H1 (cell line): ENCODE measurements at regions not wholly inside any gene's neighbourhood (a gene's known extent, or its start where the extent isn't known, plus 50 kb on each side); places are given as distances from the start of the nearest gene placed in this dataset.

Experiments
- CTCF ChIA-PET: fragments of 300-600 bp; sonication (Branson Sonifier 250); formaldehyde crosslinking; loops from one replicate; lab custom pipeline; 2021; ENCODE audit not compliant: partially characterized antibody; lab: Charles Lee
- POLR2A ChIA-PET: fragments of 300-600 bp; sonication (Branson Sonifier 250); formaldehyde crosslinking; loops from one replicate; lab custom pipeline; 2021; ENCODE audit warnings: inconsistent platforms; ENCODE audit not compliant: partially characterized antibody; lab: Charles Lee
- DNase-seq, 2 experiments: peaks; one replicate each; pipeline versions ENCODE4 v3.0.0 to v3.0.0-alpha.2; 2010 to 2022; ENCODE audit warnings: low spot score in 2 of 2, low read depth in 1 of 2, mixed read lengths in 1 of 2
- FAIRE-seq: peaks from 2 replicates; lab custom pipeline; 2011; peaks lifted over from hg19 to GRCh38; lab: Jason Lieb, UNC
- H2AFZ ChIP-seq: 2 replicates; pipeline ENCODE4 v1.8.1; 2012; ENCODE audit warnings: low read length, inconsistent platforms
- H2AK5ac ChIP-seq: 2 replicates; pipeline ENCODE4 v1.6.1; 2013; ENCODE audit warnings: low read depth, low read length
- H2BK120ac ChIP-seq: replicated peaks from 2 replicates; pipeline ENCODE3; 2013; ENCODE audit warnings: low read depth, low read length, inconsistent platforms
- H2BK12ac ChIP-seq: 2 replicates; pipeline ENCODE4 v1.6.1; 2013; ENCODE audit warnings: low read depth, low read length
- H2BK15ac ChIP-seq: 2 replicates; pipeline ENCODE4 v1.6.1; 2013; ENCODE audit warnings: low read length
- H2BK20ac ChIP-seq: 2 replicates; pipeline ENCODE4 v1.6.1; 2013; ENCODE audit warnings: low read length
- H2BK5ac ChIP-seq: 2 replicates; pipeline ENCODE4 v1.6.1; 2013; ENCODE audit warnings: low read depth, low read length
- H3K14ac ChIP-seq: 2 replicates; pipeline ENCODE4 v1.6.1; 2013; ENCODE audit warnings: inconsistent platforms; ENCODE audit not compliant: insufficient read length
- H3K18ac ChIP-seq: 2 replicates; pipeline ENCODE4 v1.6.1; 2013; ENCODE audit warnings: low read length; ENCODE audit errors: extremely low read depth
- H3K23ac ChIP-seq: 2 replicates; pipeline ENCODE4 v1.6.1; 2013; ENCODE audit warnings: inconsistent platforms; ENCODE audit not compliant: insufficient read length
- H3K23me2 ChIP-seq: 2 replicates; pipeline ENCODE4 v1.6.1; 2013; ENCODE audit warnings: low read depth, low read length
- H3K27ac ChIP-seq: 2 replicates; pipeline ENCODE4 v1.6.1; 2011; ENCODE audit warnings: low read depth, low read length, inconsistent platforms
- H3K27me3 ChIP-seq, 4 experiments: replicated peaks in 1 of 4; 1 replicate in 1 of 4; 2 replicates in 3 of 4; pipeline versions ENCODE4 v1.6.1 to v1.8.1; 2011 to 2013; ENCODE audit warnings: low read length in 3 of 4, mild to moderate bottlenecking in 3 of 4, inconsistent platforms in 2 of 4, mixed read lengths in 2 of 4, moderate library complexity in 1 of 4; ENCODE audit not compliant: control insufficient read depth in 3 of 4, insufficient read depth in 3 of 4; ENCODE audit errors: extremely low read depth in 1 of 4
- H3K36me3 ChIP-seq, 4 experiments: 2 replicates each; pipeline versions ENCODE4 v1.6.1 to v1.8.1; 2011 to 2013; ENCODE audit warnings: mild to moderate bottlenecking in 4 of 4, low read length in 3 of 4, moderate library complexity in 2 of 4, control low read depth in 1 of 4, inconsistent platforms in 1 of 4; ENCODE audit not compliant: insufficient read depth in 4 of 4, control insufficient read depth in 2 of 4
- H3K4ac ChIP-seq: replicated peaks from 2 replicates; pipeline ENCODE3; 2013; ENCODE audit warnings: low read length, low read depth, mixed read lengths, inconsistent platforms; ENCODE audit not compliant: insufficient read length
- H3K4me1 ChIP-seq, 4 experiments: replicated peaks in 1 of 4; 1 replicate in 1 of 4; 2 replicates in 3 of 4; pipeline versions ENCODE4 v1.6.1 to v1.8.1; 2011 to 2013; ENCODE audit warnings: low read length in 3 of 4, inconsistent platforms in 2 of 4, mixed read lengths in 1 of 4; ENCODE audit not compliant: insufficient read depth in 4 of 4, control insufficient read depth in 3 of 4
- H3K4me2 ChIP-seq, 2 experiments: 2 replicates each; pipeline versions ENCODE4 v1.6.1 to v1.8.1; 2011 to 2013; ENCODE audit warnings: low read depth in 2 of 2, low read length in 2 of 2, control low read depth in 1 of 2, inconsistent platforms in 1 of 2, mild to moderate bottlenecking in 1 of 2; ENCODE audit not compliant: insufficient read depth in 1 of 2
- H3K4me3 ChIP-seq, 4 experiments: fragments of 200-600, 300-600 bp in 1 of 4; sonication (generic), shearing (Covaris generic), sonication (Bioruptor Twin) in 1 of 4; 2 replicates each; pipeline versions ENCODE4 v1.5.1 to v1.8.1; 2011 to 2016; ENCODE audit warnings: low read length in 4 of 4, low read depth in 3 of 4, control low read depth in 2 of 4, inconsistent platforms in 2 of 4, mild to moderate bottlenecking in 2 of 4, mixed read lengths in 1 of 4, moderate library complexity in 1 of 4; ENCODE audit not compliant: insufficient read depth in 2 of 4; ENCODE audit errors: extremely low read depth in 1 of 4
- H3K56ac ChIP-seq: replicated peaks from 2 replicates; pipeline ENCODE3; 2013; ENCODE audit warnings: low read depth, mild to moderate bottlenecking, mixed read lengths, low read length, inconsistent platforms; ENCODE audit not compliant: insufficient read length
- H3K79me1 ChIP-seq: 2 replicates; pipeline ENCODE4 v1.6.1; 2013; ENCODE audit warnings: low read depth, low read length, control low read depth
- H3K79me2 ChIP-seq, 2 experiments: 2 replicates each; pipeline versions ENCODE4 v1.6.1 to v1.8.1; 2012 to 2013; ENCODE audit warnings: low read length in 2 of 2, mild to moderate bottlenecking in 2 of 2, inconsistent platforms in 1 of 2; ENCODE audit not compliant: insufficient read depth in 2 of 2, control insufficient read depth in 1 of 2
- H3K9ac ChIP-seq, 4 experiments: replicated peaks in 1 of 4; 1 replicate in 1 of 4; 2 replicates in 3 of 4; pipeline versions ENCODE4 v1.6.1 to v1.8.1; 2011 to 2013; ENCODE audit warnings: low read depth in 3 of 4, low read length in 3 of 4, control low read depth in 2 of 4, mild to moderate bottlenecking in 2 of 4, moderate library complexity in 2 of 4, inconsistent platforms in 1 of 4; ENCODE audit errors: extremely low read depth in 1 of 4
- H3K9me3 ChIP-seq, 2 experiments: 2 replicates each; pipeline versions ENCODE4 v1.6.1 to v1.8.1; 2012 to 2013; ENCODE audit warnings: mild to moderate bottlenecking in 2 of 2, moderate library complexity in 2 of 2, control low read depth in 1 of 2, inconsistent platforms in 1 of 2, low read depth in 1 of 2, low read length in 1 of 2, mixed read lengths in 1 of 2; ENCODE audit not compliant: insufficient read depth in 2 of 2
- H4K20me1 ChIP-seq, 2 experiments: replicated peaks in 1 of 2; 2 replicates each; pipeline versions ENCODE3 to v1.8.1; 2011 to 2013; ENCODE audit warnings: inconsistent platforms in 2 of 2, low read length in 2 of 2, mild to moderate bottlenecking in 1 of 2; ENCODE audit not compliant: insufficient read depth in 2 of 2, control insufficient read depth in 1 of 2
- H4K5ac ChIP-seq: 2 replicates; pipeline ENCODE4 v1.6.1; 2013; ENCODE audit warnings: low read length, low read depth, mixed read lengths, inconsistent platforms; ENCODE audit not compliant: insufficient read length
- H4K8ac ChIP-seq: 2 replicates; pipeline ENCODE4 v1.8.0; 2013; ENCODE audit warnings: mild to moderate bottlenecking, moderate library complexity, low read length, inconsistent platforms; ENCODE audit not compliant: insufficient read depth; ENCODE audit errors: extremely low read depth
- H4K91ac ChIP-seq: replicated peaks from 2 replicates; pipeline ENCODE3; 2013; ENCODE audit warnings: low read length, mixed read lengths, inconsistent platforms; ENCODE audit not compliant: insufficient read length
- BACH1 ChIP-seq: IDR thresholded peaks from 2 replicates; pipeline ENCODE4 v1.6.1; 2012; ENCODE audit warnings: low read length, improper control_type of control experiment
- BCL11A ChIP-seq, 2 experiments: IDR thresholded peaks; one replicate each; pipeline ENCODE4 v1.6.1; 2011; ENCODE audit warnings: low read depth in 2 of 2, low read length in 2 of 2, mild to moderate bottlenecking in 2 of 2
- CEBPB ChIP-seq: IDR thresholded peaks from 2 replicates; pipeline ENCODE4 v1.6.1; 2012; ENCODE audit warnings: low read depth, low read length
- CHD2 ChIP-seq: IDR thresholded peaks from 2 replicates; pipeline ENCODE4 v1.6.1; 2012; ENCODE audit warnings: low read length, improper control_type of control experiment
- CTCF ChIP-seq, 3 experiments: IDR thresholded peaks; 1 replicate in 2 of 3; 2 replicates in 1 of 3; pipeline versions ENCODE4 v1.5.1 to v1.6.1; 2011; ENCODE audit warnings: low read length in 3 of 3, mild to moderate bottlenecking in 3 of 3, inconsistent platforms in 2 of 3, low read depth in 1 of 3, moderate library complexity in 1 of 3; ENCODE audit not compliant: insufficient read depth in 1 of 3; ENCODE audit errors: control extremely low read depth in 1 of 3
- FOSL1 ChIP-seq: IDR thresholded peaks from 2 replicates; pipeline ENCODE4 v1.6.1; 2011; ENCODE audit warnings: mild to moderate bottlenecking, low read depth, low read length, moderate library complexity; ENCODE audit not compliant: insufficient read depth
- HDAC2 ChIP-seq, 2 experiments: fragments of 300-600 bp in 1 of 2; sonication (generic) in 1 of 2; IDR thresholded peaks; 2 replicates each; pipeline ENCODE4 v1.6.1; 2011 to 2012; ENCODE audit warnings: low read depth in 2 of 2, low read length in 2 of 2, mild to moderate bottlenecking in 2 of 2, moderate library complexity in 2 of 2, borderline replicate concordance in 1 of 2, inconsistent platforms in 1 of 2
- NANOG ChIP-seq: IDR thresholded peaks from 2 replicates; pipeline ENCODE4 v1.6.1; 2011; ENCODE audit warnings: low read length, low read depth, mild to moderate bottlenecking, inconsistent platforms; ENCODE audit not compliant: insufficient read depth, poor library complexity, severe bottlenecking
- POLR2AphosphoS5 ChIP-seq: IDR thresholded peaks from 2 replicates; pipeline ENCODE4 v1.6.1; 2011; ENCODE audit warnings: low read depth, low read length
- RXRA ChIP-seq: IDR thresholded peaks from 2 replicates; pipeline ENCODE4 v1.6.1; 2011; ENCODE audit warnings: low read depth, mild to moderate bottlenecking, low read length, moderate library complexity; ENCODE audit not compliant: insufficient read depth
- SIN3A ChIP-seq, 2 experiments: IDR thresholded peaks in 1 of 2; conservative IDR thresholded peaks in 1 of 2; 2 replicates each; pipeline ENCODE4 v1.6.1; 2011 to 2012; ENCODE audit warnings: low read length in 2 of 2, improper control_type of control experiment in 1 of 2, low read depth in 1 of 2, mild to moderate bottlenecking in 1 of 2
- TCF12 ChIP-seq: IDR thresholded peaks from 2 replicates; pipeline ENCODE4 v1.6.1; 2011; ENCODE audit warnings: low read depth, mild to moderate bottlenecking, low read length
- WGBS, 2 experiments: shearing (Covaris generic) in 1 of 2; methylation state at CpG; one replicate each; pipeline versions ENCODE4 v1.1.6 to v1.1.7; 2013 to 2015; ENCODE audit warnings: low lambda C conversion rate in 2 of 2, mixed read lengths in 2 of 2, inconsistent platforms in 1 of 2, low coverage in 1 of 2, missing lambda C conversion rate in 1 of 2; ENCODE audit not compliant: insufficient replicate concordance in 2 of 2, insufficient coverage in 1 of 2, insufficient read length in 1 of 2; ENCODE audit errors: extremely low coverage in 1 of 2, missing lambda C conversion rate in 1 of 2; 5-methylcytosine and 5-hydroxymethylcytosine counted together

DNA sequence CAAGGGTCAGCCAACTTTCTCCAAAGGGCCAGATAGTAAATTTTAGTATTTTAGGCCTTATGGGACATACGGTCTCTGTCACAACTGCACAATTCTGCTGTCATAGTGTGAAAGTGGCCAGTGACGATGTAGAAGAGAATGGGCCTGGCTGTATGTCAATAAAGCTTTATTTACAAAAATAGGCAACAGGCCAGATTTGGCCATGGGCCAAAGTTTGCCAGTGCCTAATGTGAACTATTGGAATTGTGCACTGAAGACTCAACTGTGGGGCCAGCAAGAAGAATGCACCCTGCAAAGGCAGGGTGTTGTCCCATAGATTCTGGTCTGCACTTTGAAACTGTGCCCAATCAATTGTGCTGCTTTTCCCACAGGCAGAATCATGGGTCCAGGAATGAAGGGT lies 69.4 kb upstream of the PRR23E start:
- Histone ChIP-seq H3K18ac (no peak overlapping the region), H3K4me1 (peaks cover 0 to 4% (median 0%) of the 10 kb centered on the region in 4 experiments; a peak in 2 of 7 replicates), H3K4me3 (no peak overlapping the region), H3K9ac (no peak overlapping the region), H4K5ac (no peak overlapping the region), H3K79me2 (no peaks in the 10 kb centered on the region), H3K27ac (no peak overlapping the region), H3K36me3 (no peaks in the 10 kb centered on the region), H3K9me3 (no peaks in the 10 kb centered on the region), H4K91ac (no peak overlapping the region), H2BK12ac (no peak overlapping the region), H4K8ac (no peak overlapping the region), H3K27me3 (no peaks in the 10 kb centered on the region), H2AFZ (no peak overlapping the region), H2BK20ac (no peak overlapping the region), H3K4me2 (no peak overlapping the region), H2BK5ac (no peak overlapping the region), H3K4ac (no peak overlapping the region), H2AK5ac (no peak overlapping the region), H3K23ac (no peak overlapping the region), H3K56ac (no peak overlapping the region), H3K79me1 (no peaks in the 10 kb centered on the region), H4K20me1 (no peaks in the 10 kb centered on the region), H2BK15ac (no peak overlapping the region), H2BK120ac (no peak overlapping the region), H3K23me2 (no peaks in the 10 kb centered on the region), H3K14ac (no peak overlapping the region)
- no peak for DNase-seq
- WGBS, 2 experiments = 71% methylated on average over 2 of the region's 2 CpGs; no CpG with 5 or more reads in 1 of the 2 experiments
- ChIA-PET POLR2A (no interaction called here), CTCF (interaction anchor here (1.2 to 2.9 kb wide), 3 partner anchors 11 to 48 kb away, joined by 3 to 13 read pairs (median 10); no protein-coding TSS in a partner anchor)
- no peak for FAIRE-seq
- TF ChIP-seq TCF12 = no peak
- TF ChIP-seq BCL11A (IDR thresholded peaks at IDR 0.05; ENCODE audit: low read depth in 2 of 2, low read length in 2 of 2) = no peak
- no peak for TF ChIP-seq NANOG
- no peak for TF ChIP-seq CTCF (IDR thresholded peaks at IDR 0.05; ENCODE audit: control extremely low read depth in 1 of 3, insufficient read depth in 1 of 3, low read depth in 1 of 3, low read length in 3 of 3)
- TF ChIP-seq RXRA = no peak
- no peak for TF ChIP-seq BACH1
- no peak for TF ChIP-seq POLR2AphosphoS5
- no peak for TF ChIP-seq HDAC2 (IDR thresholded peaks at IDR 0.05; ENCODE audit: borderline replicate concordance in 1 of 2, low read depth in 2 of 2, low read length in 2 of 2)
- TF ChIP-seq FOSL1 = no peak
- TF ChIP-seq CEBPB = no peak
- TF ChIP-seq CHD2 = no peak
- TF ChIP-seq SIN3A (conservative IDR thresholded peaks at IDR 0.05 in 1 of 2, IDR thresholded peaks at IDR 0.05 in 1 of 2; ENCODE audit: low read depth in 1 of 2, low read length in 2 of 2) = no peak
